Mammary epithelial cell (primary cell): ENCODE measurements at regions not wholly inside any gene's neighbourhood (a gene's known extent, or its start where the extent isn't known, plus 50 kb on each side); places are given as distances from the start of the nearest gene placed in this dataset.

Experiments
- EZH2 ChIP-seq: IDR thresholded peaks from 2 replicates; pipeline ENCODE4 v1.6.1; 2012; ENCODE audit warnings: low read length, inconsistent platforms, borderline replicate concordance
- TF ChIP-seq, protein P1 (sequence below), 2 donors: IDR thresholded peaks in 1 of 2; conservative IDR thresholded peaks in 1 of 2; 2 replicates each; pipeline ENCODE4 v1.5.1; 2011 to 2012; ENCODE audit warnings: inconsistent platforms in 2 of 2, low read length in 2 of 2, mild to moderate bottlenecking in 2 of 2, control low read depth in 1 of 2, low read depth in 1 of 2; ENCODE audit not compliant: insufficient read depth in 1 of 2; ENCODE audit errors: extremely low read depth in 1 of 2

DNA sequence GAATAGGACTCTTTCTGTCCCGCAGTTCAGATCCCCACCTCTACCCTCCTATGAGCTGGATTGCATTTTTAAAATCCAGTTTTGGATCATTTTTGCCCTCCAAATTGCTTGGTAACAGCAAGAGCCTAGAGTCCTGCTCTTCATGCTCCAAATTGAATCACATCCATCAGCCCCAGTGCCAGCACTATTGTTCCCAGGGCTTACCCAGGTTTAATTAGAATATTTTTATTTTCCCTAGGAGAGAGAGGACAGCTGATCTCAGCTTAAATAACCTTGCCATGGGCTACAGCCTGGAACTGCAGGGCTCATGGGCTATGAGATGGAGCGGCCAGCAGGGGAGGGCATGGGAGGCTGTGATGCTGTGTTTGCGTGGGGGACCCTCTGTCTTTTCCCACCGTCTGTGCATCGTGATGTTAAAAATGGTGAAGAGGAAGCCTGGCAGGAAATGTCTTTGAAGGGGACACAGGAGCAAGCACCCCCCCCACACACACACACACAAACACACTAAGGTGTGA lies 59.4 kb upstream of the WSCD2 start:
- TF ChIP-seq, protein P1, sequence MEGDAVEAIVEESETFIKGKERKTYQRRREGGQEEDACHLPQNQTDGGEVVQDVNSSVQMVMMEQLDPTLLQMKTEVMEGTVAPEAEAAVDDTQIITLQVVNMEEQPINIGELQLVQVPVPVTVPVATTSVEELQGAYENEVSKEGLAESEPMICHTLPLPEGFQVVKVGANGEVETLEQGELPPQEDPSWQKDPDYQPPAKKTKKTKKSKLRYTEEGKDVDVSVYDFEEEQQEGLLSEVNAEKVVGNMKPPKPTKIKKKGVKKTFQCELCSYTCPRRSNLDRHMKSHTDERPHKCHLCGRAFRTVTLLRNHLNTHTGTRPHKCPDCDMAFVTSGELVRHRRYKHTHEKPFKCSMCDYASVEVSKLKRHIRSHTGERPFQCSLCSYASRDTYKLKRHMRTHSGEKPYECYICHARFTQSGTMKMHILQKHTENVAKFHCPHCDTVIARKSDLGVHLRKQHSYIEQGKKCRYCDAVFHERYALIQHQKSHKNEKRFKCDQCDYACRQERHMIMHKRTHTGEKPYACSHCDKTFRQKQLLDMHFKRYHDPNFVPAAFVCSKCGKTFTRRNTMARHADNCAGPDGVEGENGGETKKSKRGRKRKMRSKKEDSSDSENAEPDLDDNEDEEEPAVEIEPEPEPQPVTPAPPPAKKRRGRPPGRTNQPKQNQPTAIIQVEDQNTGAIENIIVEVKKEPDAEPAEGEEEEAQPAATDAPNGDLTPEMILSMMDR (conservative IDR thresholded peaks at IDR 0.05 in 1 of 2, IDR thresholded peaks at IDR 0.05 in 1 of 2; ENCODE audit: extremely low read depth in 1 of 2, insufficient read depth in 1 of 2, low read depth in 1 of 2, low read length in 2 of 2): no peak
- no peak for TF ChIP-seq EZH2
